CD8-positive, alpha-beta memory T cell (primary cell): ENCODE measurements at regions not wholly inside any gene's neighbourhood (a gene's known extent, or its start where the extent isn't known, plus 50 kb on each side); places are given as distances from the start of the nearest gene placed in this dataset.
"Not testable (repeated sequence)": the region's sequence is repeated elsewhere in the genome, so short reads cannot be mapped to it uniquely, and the experiment has no call there.

Experiments
- CTCF ChIA-PET: fragments of 350-600 bp; sonication (Branson Sonifier 250); formaldehyde crosslinking; loops from one replicate; lab custom pipeline; 2021; ENCODE audit warnings: antibody characterized with exemption; lab: Charles Lee
- POLR2A ChIA-PET: fragments of 350-600 bp; sonication (Branson Sonifier 250); formaldehyde crosslinking; loops from one replicate; lab custom pipeline; 2021; ENCODE audit warnings: antibody characterized with exemption; lab: Charles Lee
- DNase-seq, 5 donors: peaks; one replicate each; pipeline versions ENCODE4 v3.0.0 to v3.0.0-alpha.2; 2020 to 2022; ENCODE audit warnings: mixed read lengths in 1 of 5
- H3K27ac ChIP-seq: one replicate; pipeline ENCODE4 v1.7.0; 2013; ENCODE audit warnings: low read depth, mild to moderate bottlenecking, low read length, moderate library complexity
- H3K27me3 ChIP-seq: 2 replicates; pipeline ENCODE4 v1.7.0; 2013; ENCODE audit warnings: low read length, mild to moderate bottlenecking; ENCODE audit not compliant: insufficient read depth, poor library complexity, severe bottlenecking
- H3K36me3 ChIP-seq: 2 replicates; pipeline ENCODE4 v1.7.0; 2013; ENCODE audit warnings: mild to moderate bottlenecking, low read length, moderate library complexity; ENCODE audit not compliant: insufficient read depth
- H3K4me1 ChIP-seq: 2 replicates; pipeline ENCODE4 v1.7.0; 2013; ENCODE audit warnings: mild to moderate bottlenecking, low read length, moderate library complexity; ENCODE audit not compliant: insufficient read depth
- H3K4me3 ChIP-seq: 2 replicates; pipeline ENCODE4 v1.7.0; 2013; ENCODE audit warnings: mild to moderate bottlenecking, low read length
- H3K9me3 ChIP-seq: 2 replicates; pipeline ENCODE4 v1.7.0; 2013; ENCODE audit warnings: mild to moderate bottlenecking, low read length
- H3K27ac Mint-ChIP-seq, 8 donors: one replicate each; pipeline ENCODE4 v1.8.0; 2020 to 2021; ENCODE audit warnings: mixed read lengths in 8 of 8, mild to moderate bottlenecking in 6 of 8, inconsistent platforms in 3 of 8, moderate library complexity in 3 of 8
- H3K27me3 Mint-ChIP-seq, 2 donors: one replicate each; pipeline ENCODE4 v1.8.0; 2020 to 2021; ENCODE audit warnings: mixed read lengths in 2 of 2, mild to moderate bottlenecking in 1 of 2, moderate library complexity in 1 of 2
- H3K36me3 Mint-ChIP-seq, 3 donors: one replicate each; pipeline ENCODE4 v1.8.0; 2020 to 2021; ENCODE audit warnings: mixed read lengths in 3 of 3, inconsistent platforms in 1 of 3, mild to moderate bottlenecking in 1 of 3
- H3K4me1 Mint-ChIP-seq, 3 donors: one replicate each; pipeline ENCODE4 v1.8.0; 2020 to 2021; ENCODE audit warnings: mixed read lengths in 3 of 3, inconsistent platforms in 1 of 3, mild to moderate bottlenecking in 1 of 3
- H3K4me3 Mint-ChIP-seq, 7 donors: one replicate each; pipeline ENCODE4 v1.8.0; 2020 to 2021; ENCODE audit warnings: mixed read lengths in 7 of 7, mild to moderate bottlenecking in 6 of 7, moderate library complexity in 4 of 7, inconsistent platforms in 2 of 7
- H3K9me3 Mint-ChIP-seq, 5 donors: one replicate each; pipeline ENCODE4 v1.8.0; 2020 to 2022; ENCODE audit warnings: mixed read lengths in 5 of 5, mild to moderate bottlenecking in 3 of 5, moderate library complexity in 2 of 5, inconsistent platforms in 1 of 5

GRCh38 chr13:44686531-44686934 lies 110.4 kb upstream of the TSC22D1 start:
- peaks cover 0 to 4% (median 0%) of the 10 kb centered on the region in 3 donors for H3K36me3 Mint-ChIP-seq
- H3K4me3 Mint-ChIP-seq, result no peak overlapping the region
- no peaks in the 10 kb centered on the region for H3K9me3 ChIP-seq
- no peak overlapping the region for H3K4me3 ChIP-seq
- H3K9me3 Mint-ChIP-seq, result peaks cover 0 to 5% (median 2%) of the 10 kb centered on the region in 5 donors
- no peak for DNase-seq
- no peaks in the 10 kb centered on the region for H3K27me3 ChIP-seq
- no peak overlapping the region for H3K27ac ChIP-seq
- POLR2A ChIA-PET, result no interaction called here
- H3K4me1 Mint-ChIP-seq, result peaks cover 5 to 11% (median 8%) of the 10 kb centered on the region in 3 donors
- CTCF ChIA-PET, result no interaction called here
- no peak overlapping the region for H3K27ac Mint-ChIP-seq
- peaks cover 4 to 19% of the 10 kb centered on the region in 2 donors for H3K27me3 Mint-ChIP-seq
- no peaks in the 10 kb centered on the region for H3K36me3 ChIP-seq
- no peaks in the 10 kb centered on the region for H3K4me1 ChIP-seq

GRCh38 chr13:44685641-44686040 lies 109.5 kb upstream of the TSC22D1 start:
- no peaks in the 10 kb centered on the region for H3K36me3 ChIP-seq
- Mint-ChIP-seq H3K27me3 (peaks cover 4 to 17% of the 10 kb centered on the region in 2 donors), H3K4me3 (no peak overlapping the region), H3K27ac (peak overlapping the region in 2 of 8 donors; percentile 3 to 92), H3K9me3 (peaks cover 0 to 5% (median 2%) of the 10 kb centered on the region in 5 donors), H3K36me3 (peaks cover 0 to 4% (median 0%) of the 10 kb centered on the region in 3 donors), H3K4me1 (peaks cover 5 to 11% (median 8%) of the 10 kb centered on the region in 3 donors)
- ChIA-PET POLR2A (no interaction called here), CTCF (no interaction called here)
- H3K27me3 ChIP-seq, result no peaks in the 10 kb centered on the region
- no peak overlapping the region for H3K4me3 ChIP-seq
- no peaks in the 10 kb centered on the region for H3K9me3 ChIP-seq
- DNase-seq, result no peak
- H3K27ac ChIP-seq, result no peak overlapping the region
- H3K4me1 ChIP-seq, result no peaks in the 10 kb centered on the region

DNA sequence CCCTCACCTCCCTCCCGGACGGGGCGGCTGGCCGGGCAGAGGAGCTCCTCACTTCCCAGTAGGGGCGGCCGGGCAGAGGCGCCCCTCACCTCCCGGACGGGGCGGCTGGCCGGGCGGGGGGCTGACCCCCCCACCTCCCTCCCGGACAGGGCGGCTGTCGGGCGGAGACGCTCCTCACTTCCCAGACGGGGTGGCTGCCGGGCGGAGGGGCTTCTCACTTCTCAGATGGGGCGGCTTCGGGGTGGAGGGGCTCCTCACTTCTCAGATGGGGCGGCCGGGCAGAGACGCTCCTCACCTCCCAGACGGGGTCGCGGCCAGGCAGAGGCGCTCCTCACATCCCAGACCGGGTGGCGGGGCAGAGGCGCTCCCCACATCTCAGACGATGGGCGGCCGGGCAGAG lies 106.3 kb upstream of the TSC22D1 start:
- H3K4me1 ChIP-seq, H3K4me3 Mint-ChIP-seq, H3K27ac Mint-ChIP-seq, H3K27ac ChIP-seq, H3K36me3 ChIP-seq, H3K9me3 Mint-ChIP-seq, CTCF ChIA-PET, POLR2A ChIA-PET, H3K9me3 ChIP-seq, H3K36me3 Mint-ChIP-seq, DNase-seq, H3K4me3 ChIP-seq, H3K27me3 Mint-ChIP-seq, H3K27me3 ChIP-seq: not testable (repeated sequence)
- H3K4me1 Mint-ChIP-seq, result peaks cover 5 to 11% (median 8%) of the 10 kb centered on the region in 3 donors

DNA sequence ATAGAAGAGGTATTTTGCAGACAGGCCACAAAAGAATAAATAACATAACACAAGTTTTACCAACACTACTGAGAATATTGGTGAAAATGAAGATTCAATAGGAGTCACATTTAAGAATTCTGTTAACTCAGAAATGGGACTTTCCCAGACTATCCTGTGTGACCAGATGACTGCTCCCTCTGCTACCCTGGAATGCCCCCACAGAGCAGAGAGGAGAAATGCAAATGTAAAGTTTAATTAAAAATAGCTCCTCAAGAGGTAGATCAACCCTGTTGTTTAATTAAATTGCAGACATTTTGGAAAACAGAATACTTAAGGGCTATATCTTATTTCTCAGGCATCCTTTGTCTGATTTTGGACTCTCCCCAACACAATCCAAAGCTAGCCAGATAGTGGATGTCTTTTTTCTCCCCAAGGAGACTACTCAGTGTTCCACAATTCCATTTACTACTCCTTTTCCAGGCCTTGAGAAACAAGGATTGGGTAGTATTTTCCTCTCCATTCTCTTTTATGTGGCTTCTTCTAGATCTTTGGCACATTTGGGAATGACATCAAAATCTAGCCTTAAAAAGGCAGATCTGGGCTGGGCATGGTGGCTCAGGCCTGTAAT lies 104.7 kb upstream of the TSC22D1 start:
- no peaks in the 10 kb centered on the region for H3K27me3 ChIP-seq
- no peak overlapping the region for H3K27ac ChIP-seq
- no peaks in the 10 kb centered on the region for H3K9me3 ChIP-seq
- H3K4me3 ChIP-seq, result no peak overlapping the region
- no peaks in the 10 kb centered on the region for H3K36me3 ChIP-seq
- H3K27me3 Mint-ChIP-seq, result peaks cover 0 to 2% of the 10 kb centered on the region in 2 donors
- H3K36me3 Mint-ChIP-seq, result no peaks in the 10 kb centered on the region
- H3K9me3 Mint-ChIP-seq, result peaks cover 0 to 2% (median under 1%) of the 10 kb centered on the region in 5 donors
- ChIA-PET CTCF (no interaction called here), POLR2A (no interaction called here)
- H3K27ac Mint-ChIP-seq, result no peak overlapping the region
- H3K4me1 ChIP-seq, result no peaks in the 10 kb centered on the region
- DNase-seq, result no peak
- no peak overlapping the region for H3K4me3 Mint-ChIP-seq
- H3K4me1 Mint-ChIP-seq, result peaks cover 5 to 7% (median 6%) of the 10 kb centered on the region in 3 donors

DNA sequence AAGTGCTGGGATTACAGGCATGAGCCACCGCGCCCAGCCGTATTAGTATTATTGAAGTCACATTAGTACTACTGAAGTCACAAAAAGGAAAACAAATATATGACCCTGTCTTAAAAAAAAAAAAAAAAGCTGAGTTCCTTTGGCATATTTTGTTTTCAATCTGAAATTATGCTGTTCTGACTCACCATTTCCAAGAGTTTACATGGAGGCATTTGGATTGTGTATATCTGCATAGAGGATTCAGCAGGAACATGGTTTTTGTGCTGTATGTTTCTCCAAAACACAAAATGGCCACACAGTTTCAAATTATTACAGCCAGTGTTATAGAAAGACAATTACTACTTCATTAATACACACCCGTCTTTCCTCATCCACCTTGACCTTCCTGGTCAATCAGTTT lies 103.5 kb upstream of the TSC22D1 start:
- Histone ChIP-seq H3K9me3 (no peaks in the 10 kb centered on the region), H3K4me1 (no peaks in the 10 kb centered on the region), H3K36me3 (no peaks in the 10 kb centered on the region), H3K27me3 (no peaks in the 10 kb centered on the region), H3K27ac (no peak overlapping the region), H3K4me3 (no peak overlapping the region)
- Mint-ChIP-seq H3K4me3 (no peak overlapping the region), H3K9me3 (peaks cover 0 to 2% (median 0%) of the 10 kb centered on the region in 5 donors), H3K27ac (peak overlapping the region in 1 of 8 donors; percentile 54), H3K4me1 (no peaks in the 10 kb centered on the region), H3K27me3 (peaks cover 2 to 3% of the 10 kb centered on the region in 2 donors), H3K36me3 (no peaks in the 10 kb centered on the region)
- ChIA-PET POLR2A (no interaction called here), CTCF (no interaction called here)
- no peak for DNase-seq

DNA sequence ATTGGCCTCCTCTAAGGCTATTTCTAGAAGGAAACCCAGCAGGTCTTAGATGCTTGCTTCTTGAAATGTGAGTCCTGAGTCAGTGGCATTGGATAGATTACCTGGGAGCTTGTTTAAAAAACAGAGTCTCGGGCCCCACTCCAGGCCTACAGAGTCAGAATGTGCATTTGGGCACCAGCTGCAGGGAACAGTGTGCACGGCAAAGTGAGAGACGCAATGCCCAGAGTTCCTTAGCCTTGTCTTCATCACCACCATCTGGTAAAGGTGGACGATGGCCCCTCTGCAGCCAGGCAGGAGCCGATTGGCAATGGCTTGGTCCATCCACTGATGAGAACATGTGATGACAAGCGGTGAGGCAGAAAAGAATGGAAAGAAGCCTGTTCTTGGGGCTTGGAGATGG lies 102.1 kb upstream of the TSC22D1 start:
- H3K27me3 ChIP-seq, result no peaks in the 10 kb centered on the region
- H3K36me3 ChIP-seq, result no peaks in the 10 kb centered on the region
- no peak overlapping the region for H3K4me3 ChIP-seq
- H3K9me3 ChIP-seq, result no peaks in the 10 kb centered on the region
- ChIA-PET CTCF (no interaction called here), POLR2A (no interaction called here)
- no peak overlapping the region for H3K27ac ChIP-seq
- DNase-seq, result no peak
- no peaks in the 10 kb centered on the region for H3K36me3 Mint-ChIP-seq
- no peak overlapping the region for H3K4me3 Mint-ChIP-seq
- peaks cover 3 to 4% of the 10 kb centered on the region in 2 donors for H3K27me3 Mint-ChIP-seq
- no peaks in the 10 kb centered on the region for H3K4me1 ChIP-seq
- peaks cover 0 to 2% (median 0%) of the 10 kb centered on the region in 5 donors for H3K9me3 Mint-ChIP-seq
- H3K4me1 Mint-ChIP-seq, result no peaks in the 10 kb centered on the region
- no peak overlapping the region for H3K27ac Mint-ChIP-seq

DNA sequence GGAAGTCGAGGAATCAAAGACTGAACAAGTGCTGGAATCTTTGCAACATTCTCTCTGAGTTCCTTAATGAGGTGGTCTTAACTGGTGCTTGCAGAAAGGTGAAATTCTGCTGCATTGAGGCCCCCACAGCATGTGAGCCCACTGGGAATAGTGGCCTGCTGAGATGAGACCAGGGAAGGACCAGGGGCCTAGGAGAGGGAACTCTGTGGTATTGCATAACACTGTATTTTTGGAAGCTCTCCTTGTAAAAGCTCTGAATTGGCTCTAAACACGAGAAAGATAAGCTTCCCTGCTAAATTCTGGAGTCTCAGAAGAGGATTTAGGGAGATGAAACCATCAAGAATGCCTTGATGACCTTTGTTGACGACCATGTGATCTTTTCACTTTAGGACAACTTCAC lies 100.4 kb upstream of the TSC22D1 start:
- H3K4me3 Mint-ChIP-seq, result no peak overlapping the region
- CTCF ChIA-PET, result no interaction called here
- Histone ChIP-seq H3K4me3 (no peak overlapping the region), H3K27me3 (no peaks in the 10 kb centered on the region), H3K36me3 (no peaks in the 10 kb centered on the region), H3K9me3 (no peaks in the 10 kb centered on the region), H3K4me1 (no peaks in the 10 kb centered on the region), H3K27ac (no peak overlapping the region)
- no peak for DNase-seq
- H3K27me3 Mint-ChIP-seq, result peaks cover 4 to 11% of the 10 kb centered on the region in 2 donors
- H3K4me1 Mint-ChIP-seq, result no peaks in the 10 kb centered on the region
- H3K36me3 Mint-ChIP-seq, result no peaks in the 10 kb centered on the region
- H3K9me3 Mint-ChIP-seq, result peaks cover 0 to 2% (median 0%) of the 10 kb centered on the region in 5 donors
- POLR2A ChIA-PET, result no interaction called here
- no peak overlapping the region for H3K27ac Mint-ChIP-seq

DNA sequence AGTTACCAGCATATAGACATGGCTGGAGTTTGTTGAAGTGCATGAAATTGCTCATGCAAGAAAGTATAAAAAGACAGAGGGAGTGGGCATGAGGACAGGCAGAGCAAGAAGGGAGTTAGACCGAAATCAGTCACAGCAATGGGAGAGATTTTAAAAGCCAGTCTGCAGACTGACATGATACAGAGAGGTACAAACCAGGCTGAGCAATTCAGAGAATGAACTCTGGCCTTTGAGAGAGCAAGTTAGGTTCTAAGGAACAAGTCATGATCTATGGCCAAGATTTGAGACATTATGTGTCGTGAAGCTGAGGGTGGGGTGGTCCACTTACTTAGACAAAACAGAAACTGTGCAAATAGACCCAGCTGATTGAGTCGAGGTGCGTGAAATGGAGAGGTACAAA lies 93.4 kb upstream of the TSC22D1 start:
- Histone ChIP-seq H3K4me1 (no peaks in the 10 kb centered on the region), H3K36me3 (no peaks in the 10 kb centered on the region), H3K27me3 (no peaks in the 10 kb centered on the region), H3K4me3 (no peak overlapping the region), H3K9me3 (no peaks in the 10 kb centered on the region), H3K27ac (no peak overlapping the region)
- H3K9me3 Mint-ChIP-seq, result no peaks in the 10 kb centered on the region
- H3K27ac Mint-ChIP-seq, result no peak overlapping the region
- POLR2A ChIA-PET, result no interaction called here
- H3K4me1 Mint-ChIP-seq, result no peaks in the 10 kb centered on the region
- no peak overlapping the region for H3K4me3 Mint-ChIP-seq
- DNase-seq, result no peak
- peaks cover 1 to 12% of the 10 kb centered on the region in 2 donors for H3K27me3 Mint-ChIP-seq
- CTCF ChIA-PET, result no interaction called here
- H3K36me3 Mint-ChIP-seq, result no peaks in the 10 kb centered on the region
